Panc1 (cell line): ENCODE measurements at regions not wholly inside any gene's neighbourhood (a gene's known extent, or its start where the extent isn't known, plus 50 kb on each side); places are given as distances from the start of the nearest gene placed in this dataset.

Experiments used
- ATAC-seq: fragments of 200-7000 bp; cut with Tn5 transposase; 2 replicates; pipeline ENCODE4 v1.9.1; 2020; ENCODE audit warnings: mild to moderate bottlenecking, moderate library complexity
- BruUV-seq: library from RNA; stranded (reverse); fragments of 400-500 nt; replicated peaks from 2 replicates; lab custom pipeline; 2021; lab: Mats Ljungman, UMichigan
- CTCF ChIA-PET: fragments of 300-600 bp; sonication (Branson Sonifier 250); formaldehyde crosslinking; loops from one replicate; lab custom pipeline; 2022; ENCODE audit warnings: antibody characterized with exemption; lab: Charles Lee
- POLR2A ChIA-PET: fragments of 300-600 bp; sonication (Branson Sonifier 250); formaldehyde crosslinking; loops from one replicate; lab custom pipeline; 2022; ENCODE audit warnings: antibody characterized with exemption; lab: Charles Lee
- DNase-seq: peaks from one replicate; pipeline ENCODE4 v3.0.0-alpha.2; 2010; ENCODE audit warnings: low read depth, low spot score
- H3K27ac ChIP-seq: 2 replicates; pipeline ENCODE4 v1.5.1; 2011; ENCODE audit warnings: mild to moderate bottlenecking, low read length, inconsistent platforms
- H3K27me3 ChIP-seq: fragments of 200-500 bp; sonication (Bioruptor generic); 2 replicates; pipeline ENCODE4 v1.6.0; 2014; ENCODE audit warnings: low read length, inconsistent platforms; ENCODE audit not compliant: control insufficient read depth, insufficient read depth
- H3K36me3 ChIP-seq: fragments of 200-500 bp; sonication (Bioruptor generic); 2 replicates; pipeline ENCODE4 v1.5.1; 2014; ENCODE audit warnings: inconsistent platforms, mild to moderate bottlenecking, low read length, moderate library complexity; ENCODE audit not compliant: control insufficient read depth, insufficient read depth
- H3K4me1 ChIP-seq: 2 replicates; pipeline ENCODE4 v1.5.1; 2011; ENCODE audit warnings: inconsistent platforms, mild to moderate bottlenecking, low read length, moderate library complexity; ENCODE audit not compliant: control insufficient read depth, insufficient read depth
- H3K4me3 ChIP-seq, 2 experiments: 2 replicates each; pipeline ENCODE4 v1.5.1; 2011 to 2012; ENCODE audit warnings: low read depth in 2 of 2, low read length in 2 of 2, mild to moderate bottlenecking in 2 of 2, inconsistent platforms in 1 of 2, moderate library complexity in 1 of 2
- H3K9me3 ChIP-seq: fragments of 200-500 bp; sonication (Bioruptor generic); 2 replicates; pipeline ENCODE4 v1.5.1; 2014; ENCODE audit warnings: low read depth, mild to moderate bottlenecking, inconsistent platforms, low read length, moderate library complexity; ENCODE audit not compliant: control insufficient read depth, insufficient read depth
- CTCF ChIP-seq: fragments of 450-650 bp; IDR thresholded peaks from 2 replicates; pipeline ENCODE4 v1.5.1; 2017; ENCODE audit warnings: mild to moderate bottlenecking
- POLR2AphosphoS5 ChIP-seq: IDR thresholded peaks from 2 replicates; pipeline ENCODE4 v1.6.1; 2012; ENCODE audit warnings: mild to moderate bottlenecking, low read depth, low read length, moderate library complexity
- SIN3A ChIP-seq: IDR thresholded peaks from 2 replicates; pipeline ENCODE4 v1.6.1; 2012; ENCODE audit warnings: low read depth, mild to moderate bottlenecking, low read length, moderate library complexity, borderline replicate concordance; ENCODE audit not compliant: insufficient read depth
- TCF7L2 ChIP-seq: IDR thresholded peaks from 2 replicates; pipeline ENCODE4 v1.6.1; 2011; ENCODE audit warnings: mild to moderate bottlenecking, low read depth, low read length, inconsistent platforms
- in situ Hi-C: cut with HindIII; loops from 2 replicates; pipeline ENCODE4 v1.10.0; 2016; ENCODE audit warnings: low sequenced_read_pairs, low pct_unique_long_range_greater_than_20kb
- intact Hi-C: fragments of 100-400 bp; cut with micrococcal nuclease; formaldehyde crosslinking; loops from one replicate; pipeline ENCODE4 v1.10.0; 2022; ENCODE audit not compliant: unreplicated experiment
- TF ChIP-seq, protein P1 (sequence below), 2 experiments: IDR thresholded peaks; 2 replicates each; pipeline ENCODE4 v1.6.1; 2011 to 2012; ENCODE audit warnings: low read depth in 2 of 2, control low read depth in 1 of 2, low read length in 1 of 2, mild to moderate bottlenecking in 1 of 2, moderate library complexity in 1 of 2; ENCODE audit not compliant: insufficient read depth in 1 of 2

- CTCF ChIA-PET, result no interaction called here
- TF ChIP-seq, protein P1, sequence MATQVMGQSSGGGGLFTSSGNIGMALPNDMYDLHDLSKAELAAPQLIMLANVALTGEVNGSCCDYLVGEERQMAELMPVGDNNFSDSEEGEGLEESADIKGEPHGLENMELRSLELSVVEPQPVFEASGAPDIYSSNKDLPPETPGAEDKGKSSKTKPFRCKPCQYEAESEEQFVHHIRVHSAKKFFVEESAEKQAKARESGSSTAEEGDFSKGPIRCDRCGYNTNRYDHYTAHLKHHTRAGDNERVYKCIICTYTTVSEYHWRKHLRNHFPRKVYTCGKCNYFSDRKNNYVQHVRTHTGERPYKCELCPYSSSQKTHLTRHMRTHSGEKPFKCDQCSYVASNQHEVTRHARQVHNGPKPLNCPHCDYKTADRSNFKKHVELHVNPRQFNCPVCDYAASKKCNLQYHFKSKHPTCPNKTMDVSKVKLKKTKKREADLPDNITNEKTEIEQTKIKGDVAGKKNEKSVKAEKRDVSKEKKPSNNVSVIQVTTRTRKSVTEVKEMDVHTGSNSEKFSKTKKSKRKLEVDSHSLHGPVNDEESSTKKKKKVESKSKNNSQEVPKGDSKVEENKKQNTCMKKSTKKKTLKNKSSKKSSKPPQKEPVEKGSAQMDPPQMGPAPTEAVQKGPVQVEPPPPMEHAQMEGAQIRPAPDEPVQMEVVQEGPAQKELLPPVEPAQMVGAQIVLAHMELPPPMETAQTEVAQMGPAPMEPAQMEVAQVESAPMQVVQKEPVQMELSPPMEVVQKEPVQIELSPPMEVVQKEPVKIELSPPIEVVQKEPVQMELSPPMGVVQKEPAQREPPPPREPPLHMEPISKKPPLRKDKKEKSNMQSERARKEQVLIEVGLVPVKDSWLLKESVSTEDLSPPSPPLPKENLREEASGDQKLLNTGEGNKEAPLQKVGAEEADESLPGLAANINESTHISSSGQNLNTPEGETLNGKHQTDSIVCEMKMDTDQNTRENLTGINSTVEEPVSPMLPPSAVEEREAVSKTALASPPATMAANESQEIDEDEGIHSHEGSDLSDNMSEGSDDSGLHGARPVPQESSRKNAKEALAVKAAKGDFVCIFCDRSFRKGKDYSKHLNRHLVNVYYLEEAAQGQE (IDR thresholded peaks at IDR 0.05; ENCODE audit: insufficient read depth in 1 of 2, low read depth in 2 of 2, low read length in 1 of 2), result no peak
- TF ChIP-seq SIN3A (no peak), TCF7L2 (no peak), POLR2AphosphoS5 (no peak), CTCF (no peak)
- Histone ChIP-seq H3K36me3 (no peaks in the 10 kb centered on the region), H3K4me3 (no peak overlapping the region), H3K27ac (no peak overlapping the region), H3K4me1 (no peaks in the 10 kb centered on the region), H3K27me3 (no peaks in the 10 kb centered on the region), H3K9me3 (no peaks in the 10 kb centered on the region)
- POLR2A ChIA-PET, result no interaction called here
- ATAC-seq (no peak), DNase-seq (no peak)
- no TSS peak for BruUV-seq
- in situ Hi-C loops (no loop called here), intact Hi-C loops (no loop called here)
Observed at GRCh38 chr18:25862881-25863600, 227.4 kb downstream of the SS18 start.

- H3K36me3 ChIP-seq, result no peaks in the 10 kb centered on the region
- no TSS peak for BruUV-seq
- DNase-seq, result no peak
- H3K9me3 ChIP-seq, result no peaks in the 10 kb centered on the region
- in situ Hi-C loops, result no loop called here
- H3K27ac ChIP-seq, result no peak overlapping the region
- intact Hi-C loops, result no loop called here
- ChIA-PET CTCF (no interaction called here), POLR2A (no interaction called here)
- TF ChIP-seq POLR2AphosphoS5 (no peak), SIN3A (no peak), CTCF (no peak), TCF7L2 (no peak)
- TF ChIP-seq, protein P1 (IDR thresholded peaks at IDR 0.05; ENCODE audit: insufficient read depth in 1 of 2, low read depth in 2 of 2, low read length in 1 of 2), result no peak
- ATAC-seq, result no peak
- no peak overlapping the region for H3K4me3 ChIP-seq
- no peaks in the 10 kb centered on the region; the same call in 1 of the 2 replicates for H3K27me3 ChIP-seq
- no peaks in the 10 kb centered on the region for H3K4me1 ChIP-seq
Observed at GRCh38 chr18:25853691-25854433, 236.6 kb downstream of the SS18 start.
